HEK293T (cell line): ENCODE measurements at regions not wholly inside any gene's neighbourhood (a gene's known extent, or its start where the extent isn't known, plus 50 kb on each side); places are given as distances from the start of the nearest gene placed in this dataset.

ENCODE experiments used
- ARNT ChIP-seq: fragments of 450-650 bp; IDR thresholded peaks from 2 replicates; pipeline ENCODE4 v1.6.1; 2017; ENCODE audit warnings: mild to moderate bottlenecking
- FOXA1 ChIP-seq: fragments of 450-650 bp; IDR thresholded peaks from 2 replicates; pipeline ENCODE4 v1.6.1; 2016; ENCODE audit warnings: mild to moderate bottlenecking
- L3MBTL2 ChIP-seq: fragments of 450-650 bp; conservative IDR thresholded peaks from 2 replicates; pipeline ENCODE4 v1.6.1; 2016; ENCODE audit warnings: mild to moderate bottlenecking
- PKNOX1 ChIP-seq: fragments of 450-650 bp; IDR thresholded peaks from 2 replicates; pipeline ENCODE4 v1.6.1; 2016
- SP1 ChIP-seq: fragments of 450-650 bp; IDR thresholded peaks from 2 replicates; pipeline ENCODE4 v1.6.1; 2017
- SUZ12 ChIP-seq: fragments of 450-650 bp; IDR thresholded peaks from 2 replicates; pipeline ENCODE4 v1.6.1; 2016; ENCODE audit warnings: mild to moderate bottlenecking
- ZNF384 ChIP-seq: fragments of 450-650 bp; IDR thresholded peaks from 2 replicates; pipeline ENCODE4 v1.6.1; 2016

- no peak for TF ChIP-seq SUZ12
- no peak for TF ChIP-seq FOXA1
- TF ChIP-seq SP1: no peak
- no peak for TF ChIP-seq L3MBTL2
- no peak for TF ChIP-seq ARNT
- no peak for TF ChIP-seq PKNOX1
- no peak for TF ChIP-seq ZNF384
These were observed 508.1 kb downstream of the TMEM135 start for GRCh38 chr11:87545858-87546257.
